ENCODE measurements at regions not wholly inside any gene's neighbourhood (a gene's known extent, or its start where the extent isn't known, plus 50 kb on each side); places are given as distances from the start of the nearest gene placed in this dataset.

DNA sequence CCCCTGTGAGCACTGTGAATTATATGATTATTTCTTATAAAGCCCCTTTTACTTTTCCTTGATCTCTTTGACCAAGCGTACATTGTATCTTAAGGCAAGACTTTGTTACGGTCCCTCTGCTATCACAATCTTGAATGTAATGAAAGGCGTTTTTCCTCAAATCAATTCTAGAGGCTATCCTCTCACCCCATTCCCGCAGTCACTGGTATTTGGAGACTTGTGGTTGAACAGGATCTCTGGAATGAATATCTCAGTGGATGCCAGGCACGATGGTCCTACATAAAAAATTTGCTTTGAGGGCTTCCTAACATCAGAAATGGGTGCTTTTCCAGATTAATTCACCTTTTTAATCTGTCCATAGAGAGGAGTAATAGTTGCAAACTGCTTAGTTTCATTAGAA lies 151.4 kb upstream of the PAPPA start:
- TF ChIP-seq, protein P1, sequence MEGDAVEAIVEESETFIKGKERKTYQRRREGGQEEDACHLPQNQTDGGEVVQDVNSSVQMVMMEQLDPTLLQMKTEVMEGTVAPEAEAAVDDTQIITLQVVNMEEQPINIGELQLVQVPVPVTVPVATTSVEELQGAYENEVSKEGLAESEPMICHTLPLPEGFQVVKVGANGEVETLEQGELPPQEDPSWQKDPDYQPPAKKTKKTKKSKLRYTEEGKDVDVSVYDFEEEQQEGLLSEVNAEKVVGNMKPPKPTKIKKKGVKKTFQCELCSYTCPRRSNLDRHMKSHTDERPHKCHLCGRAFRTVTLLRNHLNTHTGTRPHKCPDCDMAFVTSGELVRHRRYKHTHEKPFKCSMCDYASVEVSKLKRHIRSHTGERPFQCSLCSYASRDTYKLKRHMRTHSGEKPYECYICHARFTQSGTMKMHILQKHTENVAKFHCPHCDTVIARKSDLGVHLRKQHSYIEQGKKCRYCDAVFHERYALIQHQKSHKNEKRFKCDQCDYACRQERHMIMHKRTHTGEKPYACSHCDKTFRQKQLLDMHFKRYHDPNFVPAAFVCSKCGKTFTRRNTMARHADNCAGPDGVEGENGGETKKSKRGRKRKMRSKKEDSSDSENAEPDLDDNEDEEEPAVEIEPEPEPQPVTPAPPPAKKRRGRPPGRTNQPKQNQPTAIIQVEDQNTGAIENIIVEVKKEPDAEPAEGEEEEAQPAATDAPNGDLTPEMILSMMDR (IDR thresholded peaks at IDR 0.05; ENCODE audit: insufficient read depth, low read depth, low read length): no peak
- DNase-seq (ENCODE audit: low read depth): no peak
- H3K4me3 ChIP-seq (ENCODE audit: low read depth, low read length): no peak overlapping the region

DNA sequence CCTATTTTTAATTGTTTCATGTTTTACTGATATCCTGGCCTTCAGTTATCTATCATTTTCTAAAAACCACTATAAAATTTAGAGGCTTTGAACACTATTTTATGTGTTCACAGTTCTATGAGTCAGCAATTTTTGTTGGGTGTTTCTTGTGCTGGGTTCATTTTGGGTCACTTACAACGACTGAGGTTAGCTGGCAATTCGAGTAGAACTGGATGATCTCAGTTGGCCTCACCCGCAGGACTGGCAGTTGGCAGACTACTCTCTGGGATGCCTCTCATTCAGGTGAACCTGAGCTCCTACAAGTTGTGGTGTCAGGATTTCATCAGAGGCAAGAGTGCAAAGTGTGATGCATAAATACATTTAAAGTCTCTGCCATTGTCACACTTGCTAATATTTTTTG lies 151.0 kb upstream of the PAPPA start:
- DNase-seq (ENCODE audit: low read depth): peak; percentile 57
- TF ChIP-seq, protein P1 (IDR thresholded peaks at IDR 0.05; ENCODE audit: insufficient read depth, low read depth, low read length): no peak
- no peak overlapping the region for H3K4me3 ChIP-seq (ENCODE audit: low read depth, low read length)

DNA sequence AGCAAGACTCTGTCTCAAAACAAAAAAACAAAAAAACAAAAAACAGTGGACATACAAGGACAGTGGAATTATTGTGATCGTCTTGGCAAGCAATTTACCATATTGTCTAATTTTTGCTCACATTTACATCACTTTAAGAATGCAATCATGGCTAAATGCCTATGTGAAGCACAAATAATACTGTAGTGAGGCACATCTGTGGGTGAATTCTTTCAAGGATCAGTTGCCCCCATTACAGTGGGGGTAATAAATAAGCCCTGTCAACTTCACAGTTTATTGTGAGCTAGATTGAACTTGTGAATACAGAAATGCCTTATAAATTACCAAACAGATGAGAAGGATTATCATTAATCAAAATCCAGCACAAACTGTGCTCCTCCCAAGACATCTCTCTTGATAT lies 150.2 kb upstream of the PAPPA start:
- no peak for DNase-seq (ENCODE audit: low read depth)
- TF ChIP-seq, protein P1 (IDR thresholded peaks at IDR 0.05; ENCODE audit: insufficient read depth, low read depth, low read length): no peak
- no peak overlapping the region for H3K4me3 ChIP-seq (ENCODE audit: low read depth, low read length)

DNA sequence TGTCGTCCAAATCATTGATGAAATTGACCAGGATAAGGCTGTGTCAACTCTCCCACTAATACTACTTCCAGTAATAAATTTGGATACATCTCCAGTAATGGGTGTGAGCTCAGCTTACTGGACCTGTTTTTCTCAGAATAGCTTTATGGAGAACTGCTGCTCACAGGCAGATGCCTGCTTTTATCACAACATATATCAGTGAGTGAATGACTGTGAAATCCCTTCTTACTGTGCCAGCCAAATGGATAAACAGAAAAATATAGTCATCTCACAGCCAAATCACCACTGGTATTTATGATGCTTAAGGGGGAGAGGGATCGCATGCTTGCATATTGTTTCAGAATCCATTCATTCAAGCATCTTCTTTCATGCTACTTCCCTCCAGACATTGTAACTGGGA lies 148.4 kb upstream of the PAPPA start:
- DNase-seq (ENCODE audit: low read depth): peak; percentile 51
- TF ChIP-seq, protein P1 (IDR thresholded peaks at IDR 0.05; ENCODE audit: insufficient read depth, low read depth, low read length): no peak
- H3K4me3 ChIP-seq (ENCODE audit: low read depth, low read length): no peak overlapping the region

DNA sequence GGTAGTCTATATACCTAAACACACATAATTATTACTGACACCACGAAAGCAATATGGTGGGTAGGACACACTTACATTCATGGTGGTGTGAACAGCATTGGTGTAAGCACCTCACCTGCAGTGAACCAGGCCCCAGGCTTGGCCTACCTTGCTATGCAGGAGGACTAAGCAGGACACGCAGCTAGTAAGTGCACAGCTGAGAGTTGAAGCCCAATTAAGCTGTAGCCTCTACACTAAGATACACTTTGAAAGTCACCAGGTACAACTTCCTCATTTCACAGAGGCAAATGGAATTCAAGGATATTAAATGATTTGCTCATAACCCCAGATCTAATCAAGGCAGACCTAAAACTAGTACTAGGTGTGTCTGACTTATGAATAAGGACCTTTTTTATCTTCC lies 145.8 kb upstream of the PAPPA start:
- TF ChIP-seq, protein P1 (IDR thresholded peaks at IDR 0.05; ENCODE audit: insufficient read depth, low read depth, low read length): no peak
- no peak overlapping the region for H3K4me3 ChIP-seq (ENCODE audit: low read depth, low read length)
- DNase-seq (ENCODE audit: low read depth): no peak

DNA sequence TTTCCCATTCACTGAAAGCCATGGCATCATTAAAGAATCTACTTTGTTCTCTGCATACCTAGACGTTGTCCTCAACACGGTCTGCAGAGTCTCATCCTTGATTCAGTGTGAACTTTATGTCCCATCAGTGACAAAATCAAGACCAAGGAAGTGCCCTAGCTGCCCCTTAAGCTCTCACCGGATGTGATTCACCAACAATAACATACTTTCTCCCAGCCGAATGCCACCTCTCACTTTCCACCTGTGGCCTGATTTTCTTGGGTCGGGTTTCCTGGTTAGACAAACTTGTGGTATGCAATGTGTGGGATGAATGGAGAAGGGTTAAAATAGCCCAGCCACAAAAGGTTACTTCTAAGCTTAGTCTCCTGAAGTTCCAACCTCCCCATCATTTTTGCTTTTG lies 145.3 kb upstream of the PAPPA start:
- DNase-seq (ENCODE audit: low read depth): no peak
- H3K4me3 ChIP-seq (ENCODE audit: low read depth, low read length): no peak overlapping the region
- TF ChIP-seq, protein P1 (IDR thresholded peaks at IDR 0.05; ENCODE audit: insufficient read depth, low read depth, low read length): no peak

DNA sequence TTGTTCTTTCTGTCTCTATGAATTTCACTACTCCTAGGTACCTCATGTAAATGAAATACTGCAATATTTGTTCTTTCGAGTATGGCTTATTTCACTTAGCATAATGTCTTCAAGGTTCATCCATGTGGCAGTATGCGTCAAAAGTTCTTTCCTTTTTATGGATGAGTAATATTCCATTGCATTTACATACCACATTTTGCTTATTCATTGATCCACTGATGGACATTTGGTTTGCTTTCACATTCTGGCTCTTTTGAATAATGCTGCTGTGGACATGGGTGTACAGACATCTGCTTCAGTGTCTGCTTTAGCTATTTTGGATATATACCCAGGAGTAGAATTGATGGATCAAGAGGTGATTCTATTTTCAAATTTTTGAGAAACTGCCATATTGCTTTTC lies 144.2 kb upstream of the PAPPA start:
- DNase-seq (ENCODE audit: low read depth): no peak
- TF ChIP-seq, protein P1 (IDR thresholded peaks at IDR 0.05; ENCODE audit: insufficient read depth, low read depth, low read length): no peak
- no peak overlapping the region for H3K4me3 ChIP-seq (ENCODE audit: low read depth, low read length)
